Fibroblast of skin of right quadriceps (primary cell): ENCODE measurements at regions not wholly inside any gene's neighbourhood (a gene's known extent, or its start where the extent isn't known, plus 50 kb on each side); places are given as distances from the start of the nearest gene placed in this dataset.
A peak's percentile ranks its signal among the peaks of the same experiment; 100 is the strongest.

ENCODE experiments used
- DNase-seq: peaks from one replicate; pipeline ENCODE4 v3.0.0-alpha.2; 2013

- no peak for DNase-seq
Measured at GRCh38 chrX:34716302-34716701, 59.2 kb upstream of the TMEM47 start.

- DNase-seq, result peak; percentile 31
Measured at GRCh38 chrX:34734383-34734782, 77.3 kb upstream of the TMEM47 start.

- no peak for DNase-seq
Measured at GRCh38 chrX:34744521-34744920, 87.4 kb upstream of the TMEM47 start.

- DNase-seq, result no peak
Measured at GRCh38 chrX:34749896-34750295, 92.8 kb upstream of the TMEM47 start.

GRCh38 chrX:34764852-34765361, 107.8 kb upstream of the TMEM47 start:
- peak; percentile 22 for DNase-seq

- no peak for DNase-seq
Measured at GRCh38 chrX:34768290-34768689, 111.2 kb upstream of the TMEM47 start.

GRCh38 chrX:34770511-34770910, 113.4 kb upstream of the TMEM47 start:
- no peak for DNase-seq

- DNase-seq, result peak; percentile 85
Measured at GRCh38 chrX:34778916-34779315, 121.8 kb upstream of the TMEM47 start.

- peak; percentile 46 for DNase-seq
Measured at GRCh38 chrX:34790026-34790425, 132.9 kb upstream of the TMEM47 start.

- DNase-seq, result no peak
Measured at GRCh38 chrX:34805951-34806350, 136.6 kb upstream of the FAM47B start.

- no peak for DNase-seq
Measured at GRCh38 chrX:34809096-34809495, 133.5 kb upstream of the FAM47B start.

GRCh38 chrX:34810364-34810763, 132.2 kb upstream of the FAM47B start:
- DNase-seq, result peak; percentile 30

- DNase-seq, result no peak
Measured at GRCh38 chrX:34810916-34811315, 131.7 kb upstream of the FAM47B start.

GRCh38 chrX:34813618-34814017, 129.0 kb upstream of the FAM47B start:
- peak; percentile 21 for DNase-seq

- DNase-seq, result no peak
Measured at GRCh38 chrX:34826964-34827363, 115.6 kb upstream of the FAM47B start.

GRCh38 chrX:34839451-34839850, 103.1 kb upstream of the FAM47B start:
- peak; percentile 74 for DNase-seq

- DNase-seq, result peak; percentile 1
Measured at GRCh38 chrX:34841205-34841604, 101.4 kb upstream of the FAM47B start.

GRCh38 chrX:34848281-34848680, 94.3 kb upstream of the FAM47B start:
- peak; percentile 71 for DNase-seq

GRCh38 chrX:34849371-34849770, 93.2 kb upstream of the FAM47B start:
- DNase-seq, result peak; percentile 66

GRCh38 chrX:34859191-34859590, 83.4 kb upstream of the FAM47B start:
- DNase-seq, result no peak

GRCh38 chrX:34863906-34864305, 78.7 kb upstream of the FAM47B start:
- no peak for DNase-seq

GRCh38 chrX:34866646-34867045, 76.0 kb upstream of the FAM47B start:
- peak; percentile 41 for DNase-seq

GRCh38 chrX:34868633-34869032, 74.0 kb upstream of the FAM47B start:
- no peak for DNase-seq

- DNase-seq, result peak; percentile 23
Measured at GRCh38 chrX:34873500-34874225, 68.9 kb upstream of the FAM47B start.

GRCh38 chrX:34874763-34875162, 67.8 kb upstream of the FAM47B start:
- DNase-seq, result no peak
